ENCODE measurements at regions not wholly inside any gene's neighbourhood (a gene's known extent, or its start where the extent isn't known, plus 50 kb on each side); places are given as distances from the start of the nearest gene placed in this dataset.

DNA sequence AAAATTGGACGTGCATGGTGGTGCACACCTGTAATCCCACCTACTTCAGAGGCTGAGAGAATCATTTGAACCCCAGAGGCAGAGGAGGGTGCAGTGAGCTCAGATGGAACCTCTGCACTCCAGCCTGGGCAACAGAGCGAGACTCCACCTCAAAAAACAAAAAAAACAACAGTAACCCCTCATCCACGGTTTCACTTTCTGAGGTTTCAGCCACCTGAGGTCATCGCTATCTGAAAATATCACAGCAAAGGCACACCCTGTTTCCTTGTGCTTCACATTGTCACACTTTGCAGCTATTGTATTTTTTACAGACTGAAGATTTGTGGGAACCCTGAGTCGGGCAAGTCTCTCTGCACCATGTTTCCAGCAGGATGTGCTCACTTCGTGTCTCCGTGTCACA lies 54.1 kb upstream of the FOXQ1 start:
- Histone ChIP-seq H3K4me3 (no peak overlapping the region), H3K36me3 (no peaks in the 10 kb centered on the region), H3K9me3 (no peaks in the 10 kb centered on the region), H3K4me1 (ENCODE audit: insufficient read depth) (no peaks in the 10 kb centered on the region), H3K27me3 (no peaks in the 10 kb centered on the region), H3K27ac (no peak overlapping the region)
- no peak for DNase-seq
- WGBS, 3 donors: 81 to 86% (median 85%) methylated on average over 7 of the region's 7 CpGs
- no peak for TF ChIP-seq CTCF (IDR thresholded peaks at IDR 0.05)
- no peak for TF ChIP-seq EP300 (IDR thresholded peaks at IDR 0.05)
- no peak for TF ChIP-seq POLR2A (IDR thresholded peaks at IDR 0.05)
- intact Hi-C loops (cut with DNase I): no loop called here

DNA sequence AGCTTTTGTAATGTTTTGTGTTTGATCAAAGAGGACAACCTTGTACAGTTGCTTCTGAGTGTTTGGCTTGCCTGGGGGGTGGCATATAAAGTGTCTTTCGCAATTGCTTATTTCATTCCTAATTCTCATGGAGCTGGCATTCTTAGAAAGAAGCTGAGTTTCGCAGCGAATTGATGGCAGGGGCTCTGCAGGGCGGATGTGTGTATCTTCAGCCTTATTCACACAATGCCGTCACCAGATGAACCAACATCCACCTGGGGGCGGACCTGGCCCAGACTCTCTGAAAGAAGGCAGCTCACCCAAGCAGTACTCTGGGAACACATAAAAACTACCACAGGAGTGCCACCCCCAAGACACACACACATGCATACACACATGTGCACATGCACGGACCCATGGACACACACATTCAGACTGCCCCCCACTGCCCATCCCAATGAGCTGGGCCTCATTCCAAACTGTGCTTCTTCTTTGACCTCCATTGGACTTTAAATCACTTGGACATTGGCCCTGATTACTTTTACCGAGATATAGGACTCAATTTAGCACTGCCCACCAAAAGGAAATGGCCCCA lies 55.4 kb upstream of the FOXQ1 start:
- 74 to 91% (median 89%) methylated on average over 8 of the region's 8 CpGs for WGBS, 3 donors
- H3K9me3 ChIP-seq: no peaks in the 10 kb centered on the region
- H3K27ac ChIP-seq: no peak overlapping the region
- TF ChIP-seq POLR2A (IDR thresholded peaks at IDR 0.05): no peak
- no peak for TF ChIP-seq CTCF (IDR thresholded peaks at IDR 0.05)
- TF ChIP-seq EP300 (IDR thresholded peaks at IDR 0.05): no peak
- no peaks in the 10 kb centered on the region for H3K4me1 ChIP-seq (ENCODE audit: insufficient read depth)
- no peaks in the 10 kb centered on the region for H3K27me3 ChIP-seq
- intact Hi-C loops (cut with DNase I): no loop called here
- no peak for DNase-seq
- H3K4me3 ChIP-seq: no peak overlapping the region
- H3K36me3 ChIP-seq: no peaks in the 10 kb centered on the region

- no peak for TF ChIP-seq POLR2A (IDR thresholded peaks at IDR 0.05)
- no peak for TF ChIP-seq EP300 (IDR thresholded peaks at IDR 0.05)
- TF ChIP-seq CTCF (IDR thresholded peaks at IDR 0.05): no peak
- intact Hi-C loops (cut with DNase I): no loop called here
- H3K4me1 ChIP-seq (ENCODE audit: insufficient read depth): no peaks in the 10 kb centered on the region
- H3K4me3 ChIP-seq: no peak overlapping the region
- DNase-seq: no peak
- WGBS, 3 donors: 52 to 62% (median 60%) methylated on average over 9 of the region's 9 CpGs
- H3K36me3 ChIP-seq: no peaks in the 10 kb centered on the region
- no peaks in the 10 kb centered on the region for H3K27me3 ChIP-seq
- no peaks in the 10 kb centered on the region for H3K9me3 ChIP-seq
- no peak overlapping the region for H3K27ac ChIP-seq
These were observed 56.1 kb upstream of the FOXQ1 start for GRCh38 chr6:1255636-1256365.

- Histone ChIP-seq H3K4me1 (ENCODE audit: insufficient read depth) (no peaks in the 10 kb centered on the region), H3K27ac (no peak overlapping the region), H3K27me3 (no peaks in the 10 kb centered on the region), H3K36me3 (no peaks in the 10 kb centered on the region), H3K4me3 (no peak overlapping the region), H3K9me3 (no peaks in the 10 kb centered on the region)
- TF ChIP-seq CTCF (IDR thresholded peaks at IDR 0.05) (no peak), EP300 (IDR thresholded peaks at IDR 0.05) (no peak), POLR2A (IDR thresholded peaks at IDR 0.05) (no peak)
- WGBS, 3 donors: 86 to 90% (median 90%) methylated on average over 4 of the region's 4 CpGs
- intact Hi-C loops (cut with DNase I): no loop called here
- no peak for DNase-seq
These were observed 57.6 kb upstream of the FOXQ1 start for GRCh38 chr6:1254326-1254725.

All from ovary (tissue), 7 donors.